A549 (cell line): ENCODE measurements at regions not wholly inside any gene's neighbourhood (a gene's known extent, or its start where the extent isn't known, plus 50 kb on each side); places are given as distances from the start of the nearest gene placed in this dataset.

ENCODE experiments used
- BHLHE40 ChIP-seq: IDR thresholded peaks from 2 replicates; pipeline ENCODE4 v1.6.1; 2012; ENCODE audit warnings: low read depth, low read length, inconsistent platforms
- CHD2 ChIP-seq: fragments of 150-350 bp; IDR thresholded peaks from 2 replicates; pipeline ENCODE4 v1.6.1; 2014; ENCODE audit warnings: low read length; ENCODE audit not compliant: partially characterized antibody
- EP300 ChIP-seq, 2 experiments: fragments of >200 bp; sonication (Bioruptor Twin); formaldehyde crosslinking; IDR thresholded peaks; 2 replicates in 1 of 2; 3 replicates in 1 of 2; pipeline ENCODE4 v1.6.1; 2016 to 2017
- ESRRA ChIP-seq: fragments of 150-350 bp; IDR thresholded peaks from 2 replicates; pipeline ENCODE4 v1.6.1; 2014; ENCODE audit warnings: mild to moderate bottlenecking, low read length, borderline replicate concordance
- FOSL2 ChIP-seq, 2 experiments: fragments of 450-650 bp in 1 of 2; fragments of >200 bp in 1 of 2; sonication (Bioruptor Twin) in 1 of 2; formaldehyde crosslinking; IDR thresholded peaks; 2 replicates each; pipeline versions ENCODE4 v1.5.0 to v1.6.1; 2016 to 2020; ENCODE audit warnings: mild to moderate bottlenecking in 1 of 2, moderate library complexity in 1 of 2
- MAFK ChIP-seq: fragments of 450-650 bp; IDR thresholded peaks from 2 replicates; pipeline ENCODE4 v1.6.1; 2014; ENCODE audit not compliant: partially characterized antibody
- MAZ ChIP-seq: fragments of 150-350 bp; IDR thresholded peaks from 2 replicates; pipeline ENCODE4 v1.6.1; 2014; ENCODE audit warnings: antibody characterized with exemption, low read depth, low read length, borderline replicate concordance
- POLR2A ChIP-seq: IDR thresholded peaks from 2 replicates; pipeline ENCODE4 v1.6.1; 2012; ENCODE audit warnings: mild to moderate bottlenecking, low read length
- RAD21 ChIP-seq, 2 experiments: fragments of >200 bp in 1 of 2; sonication (Bioruptor Twin) in 1 of 2; formaldehyde crosslinking in 1 of 2; IDR thresholded peaks in 1 of 2; conservative IDR thresholded peaks in 1 of 2; 2 replicates in 1 of 2; 3 replicates in 1 of 2; pipeline ENCODE4 v1.6.1; 2012 to 2018; ENCODE audit warnings: inconsistent platforms in 1 of 2
- RCOR1 ChIP-seq: fragments of 150-350 bp; IDR thresholded peaks from 2 replicates; pipeline ENCODE4 v1.6.1; 2014; ENCODE audit warnings: antibody characterized with exemption, low read length, low read depth
- TF ChIP-seq, protein P1 (sequence below): fragments of >200 bp; sonication (Bioruptor Twin); formaldehyde crosslinking; IDR thresholded peaks from 3 replicates; pipeline ENCODE4 v1.5.1; 2016
- TF ChIP-seq, protein P2 (sequence below): fragments of 200-600 bp; sonication (generic); IDR thresholded peaks from 2 replicates; pipeline ENCODE4 v1.6.1; 2016; ENCODE audit warnings: antibody characterized with exemption, mild to moderate bottlenecking, moderate library complexity
- TF ChIP-seq, protein P3 (sequence below): fragments of 150-350 bp; IDR thresholded peaks from 2 replicates; pipeline ENCODE4 v1.6.1; 2014; ENCODE audit warnings: low read depth, mild to moderate bottlenecking, low read length

DNA sequence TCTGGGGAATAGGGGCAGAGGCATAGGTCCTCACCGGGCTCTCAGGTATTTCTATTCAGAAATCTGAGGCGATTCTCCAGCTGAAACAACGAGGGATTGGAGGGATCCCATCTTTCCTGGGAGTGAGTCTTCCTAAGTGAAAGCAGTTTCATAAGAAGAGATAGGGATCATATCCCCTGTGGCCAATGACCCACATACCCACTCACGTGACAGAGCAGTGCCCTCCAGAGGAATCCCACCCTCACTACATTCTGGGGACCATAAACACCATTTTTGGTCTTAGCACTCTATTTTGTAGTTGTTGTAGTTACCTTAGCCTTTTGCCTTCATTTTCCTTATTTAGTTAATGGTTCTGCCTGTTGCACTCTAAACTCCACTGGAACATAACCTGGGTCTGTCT, 121.1 kb downstream of the GPR63 start:
- TF ChIP-seq, protein P1, sequence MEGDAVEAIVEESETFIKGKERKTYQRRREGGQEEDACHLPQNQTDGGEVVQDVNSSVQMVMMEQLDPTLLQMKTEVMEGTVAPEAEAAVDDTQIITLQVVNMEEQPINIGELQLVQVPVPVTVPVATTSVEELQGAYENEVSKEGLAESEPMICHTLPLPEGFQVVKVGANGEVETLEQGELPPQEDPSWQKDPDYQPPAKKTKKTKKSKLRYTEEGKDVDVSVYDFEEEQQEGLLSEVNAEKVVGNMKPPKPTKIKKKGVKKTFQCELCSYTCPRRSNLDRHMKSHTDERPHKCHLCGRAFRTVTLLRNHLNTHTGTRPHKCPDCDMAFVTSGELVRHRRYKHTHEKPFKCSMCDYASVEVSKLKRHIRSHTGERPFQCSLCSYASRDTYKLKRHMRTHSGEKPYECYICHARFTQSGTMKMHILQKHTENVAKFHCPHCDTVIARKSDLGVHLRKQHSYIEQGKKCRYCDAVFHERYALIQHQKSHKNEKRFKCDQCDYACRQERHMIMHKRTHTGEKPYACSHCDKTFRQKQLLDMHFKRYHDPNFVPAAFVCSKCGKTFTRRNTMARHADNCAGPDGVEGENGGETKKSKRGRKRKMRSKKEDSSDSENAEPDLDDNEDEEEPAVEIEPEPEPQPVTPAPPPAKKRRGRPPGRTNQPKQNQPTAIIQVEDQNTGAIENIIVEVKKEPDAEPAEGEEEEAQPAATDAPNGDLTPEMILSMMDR: no peak
- TF ChIP-seq ESRRA (no peak), MAFK (no peak), CHD2 (no peak), MAZ (no peak), POLR2A (no peak), RAD21 (conservative IDR thresholded peaks at IDR 0.05 in 1 of 2, IDR thresholded peaks at IDR 0.05 in 1 of 2) (no peak), BHLHE40 (no peak), EP300 (IDR thresholded peaks at IDR 0.05) (no peak), RCOR1 (no peak), FOSL2 (IDR thresholded peaks at IDR 0.05) (no peak), FOSL2 (CRISPR knock-in tag; IDR thresholded peaks at IDR 0.05) (no peak)
- TF ChIP-seq, protein P2, sequence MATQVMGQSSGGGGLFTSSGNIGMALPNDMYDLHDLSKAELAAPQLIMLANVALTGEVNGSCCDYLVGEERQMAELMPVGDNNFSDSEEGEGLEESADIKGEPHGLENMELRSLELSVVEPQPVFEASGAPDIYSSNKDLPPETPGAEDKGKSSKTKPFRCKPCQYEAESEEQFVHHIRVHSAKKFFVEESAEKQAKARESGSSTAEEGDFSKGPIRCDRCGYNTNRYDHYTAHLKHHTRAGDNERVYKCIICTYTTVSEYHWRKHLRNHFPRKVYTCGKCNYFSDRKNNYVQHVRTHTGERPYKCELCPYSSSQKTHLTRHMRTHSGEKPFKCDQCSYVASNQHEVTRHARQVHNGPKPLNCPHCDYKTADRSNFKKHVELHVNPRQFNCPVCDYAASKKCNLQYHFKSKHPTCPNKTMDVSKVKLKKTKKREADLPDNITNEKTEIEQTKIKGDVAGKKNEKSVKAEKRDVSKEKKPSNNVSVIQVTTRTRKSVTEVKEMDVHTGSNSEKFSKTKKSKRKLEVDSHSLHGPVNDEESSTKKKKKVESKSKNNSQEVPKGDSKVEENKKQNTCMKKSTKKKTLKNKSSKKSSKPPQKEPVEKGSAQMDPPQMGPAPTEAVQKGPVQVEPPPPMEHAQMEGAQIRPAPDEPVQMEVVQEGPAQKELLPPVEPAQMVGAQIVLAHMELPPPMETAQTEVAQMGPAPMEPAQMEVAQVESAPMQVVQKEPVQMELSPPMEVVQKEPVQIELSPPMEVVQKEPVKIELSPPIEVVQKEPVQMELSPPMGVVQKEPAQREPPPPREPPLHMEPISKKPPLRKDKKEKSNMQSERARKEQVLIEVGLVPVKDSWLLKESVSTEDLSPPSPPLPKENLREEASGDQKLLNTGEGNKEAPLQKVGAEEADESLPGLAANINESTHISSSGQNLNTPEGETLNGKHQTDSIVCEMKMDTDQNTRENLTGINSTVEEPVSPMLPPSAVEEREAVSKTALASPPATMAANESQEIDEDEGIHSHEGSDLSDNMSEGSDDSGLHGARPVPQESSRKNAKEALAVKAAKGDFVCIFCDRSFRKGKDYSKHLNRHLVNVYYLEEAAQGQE: no peak
- TF ChIP-seq, protein P3, sequence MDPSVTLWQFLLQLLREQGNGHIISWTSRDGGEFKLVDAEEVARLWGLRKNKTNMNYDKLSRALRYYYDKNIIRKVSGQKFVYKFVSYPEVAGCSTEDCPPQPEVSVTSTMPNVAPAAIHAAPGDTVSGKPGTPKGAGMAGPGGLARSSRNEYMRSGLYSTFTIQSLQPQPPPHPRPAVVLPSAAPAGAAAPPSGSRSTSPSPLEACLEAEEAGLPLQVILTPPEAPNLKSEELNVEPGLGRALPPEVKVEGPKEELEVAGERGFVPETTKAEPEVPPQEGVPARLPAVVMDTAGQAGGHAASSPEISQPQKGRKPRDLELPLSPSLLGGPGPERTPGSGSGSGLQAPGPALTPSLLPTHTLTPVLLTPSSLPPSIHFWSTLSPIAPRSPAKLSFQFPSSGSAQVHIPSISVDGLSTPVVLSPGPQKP: no peak
